ENCODE measurements at regions not wholly inside any gene's neighbourhood (a gene's known extent, or its start where the extent isn't known, plus 50 kb on each side); places are given as distances from the start of the nearest gene placed in this dataset.

DNA sequence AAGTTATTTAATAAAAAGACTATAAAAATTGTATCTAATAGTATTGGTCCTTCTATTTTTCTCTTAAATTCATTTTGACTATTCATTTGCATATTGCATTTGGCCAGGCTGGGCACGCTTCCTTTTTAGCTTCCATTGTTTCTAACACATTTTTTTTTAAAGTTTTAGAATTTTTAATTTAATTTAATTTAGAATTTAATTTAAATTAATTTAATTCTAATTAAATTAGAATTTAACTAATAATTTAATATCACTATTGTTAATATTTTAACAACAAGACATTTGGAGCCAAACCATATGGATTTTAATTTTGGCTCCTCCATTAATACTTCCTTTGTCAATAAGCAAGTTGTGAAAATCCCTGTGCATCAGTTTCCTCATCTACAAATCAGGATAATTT lies 856.9 kb upstream of the SEL1L start:
- no peak for FAIRE-seq
- TF ChIP-seq TAF1 (IDR thresholded peaks at IDR 0.05; ENCODE audit: borderline replicate concordance, low read depth, low read length) (no peak), POLR2A (IDR thresholded peaks at IDR 0.05; ENCODE audit: low read depth, low read length) (no peak), POLR2AphosphoS5 (IDR thresholded peaks at IDR 0.05; ENCODE audit: low read depth, low read length) (no peak)
- DNase-seq (ENCODE audit: insufficient read length): no peak

DNA sequence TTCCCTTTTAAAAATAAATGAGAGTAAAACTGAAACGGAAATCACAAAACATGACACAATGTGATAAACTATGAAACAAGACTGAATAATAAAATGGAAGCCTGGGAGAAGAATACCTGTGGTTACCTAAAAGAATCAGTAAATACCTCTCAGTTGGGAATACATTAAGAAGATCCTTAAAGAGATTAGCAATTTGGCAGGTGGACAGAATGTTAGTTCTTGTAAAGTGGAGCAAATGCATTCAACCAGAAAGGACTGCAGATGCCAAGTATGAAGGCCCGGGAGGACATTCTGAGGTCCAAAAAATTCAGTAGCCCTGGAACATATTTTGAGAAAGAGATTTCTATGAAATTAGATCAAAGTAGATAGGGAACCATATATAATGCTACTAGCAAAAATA lies 861.3 kb upstream of the SEL1L start:
- FAIRE-seq (no peak), DNase-seq (ENCODE audit: insufficient read length) (no peak)
- TF ChIP-seq POLR2A (IDR thresholded peaks at IDR 0.05; ENCODE audit: low read depth, low read length) (no peak), TAF1 (IDR thresholded peaks at IDR 0.05; ENCODE audit: borderline replicate concordance, low read depth, low read length) (no peak), POLR2AphosphoS5 (IDR thresholded peaks at IDR 0.05; ENCODE audit: low read depth, low read length) (no peak)

DNA sequence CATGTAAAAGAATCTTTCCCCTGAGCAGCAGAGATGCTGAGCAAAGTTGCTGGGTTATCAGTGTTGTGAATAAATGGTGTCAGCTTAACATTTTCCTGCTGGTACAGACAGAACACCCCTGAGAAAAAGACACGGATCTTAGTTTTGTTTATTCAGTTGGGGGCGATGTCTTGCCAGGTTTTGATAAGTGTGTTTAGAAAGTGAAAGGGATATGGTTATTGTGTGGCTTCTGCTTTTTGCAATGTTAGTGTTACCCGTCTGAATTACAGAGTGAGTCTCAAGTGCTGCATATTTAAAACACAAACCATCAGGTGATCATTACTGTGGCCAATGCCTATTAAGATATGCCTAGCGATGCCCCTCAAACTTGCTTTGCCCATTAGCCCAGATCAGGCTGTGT lies 864.6 kb upstream of the SEL1L start:
- TF ChIP-seq POLR2A (IDR thresholded peaks at IDR 0.05; ENCODE audit: low read depth, low read length): no peak
- no peak for TF ChIP-seq POLR2AphosphoS5 (IDR thresholded peaks at IDR 0.05; ENCODE audit: low read depth, low read length)
- TF ChIP-seq TAF1 (IDR thresholded peaks at IDR 0.05; ENCODE audit: borderline replicate concordance, low read depth, low read length): no peak
- DNase-seq (ENCODE audit: insufficient read length) (no peak), FAIRE-seq (no peak)

DNA sequence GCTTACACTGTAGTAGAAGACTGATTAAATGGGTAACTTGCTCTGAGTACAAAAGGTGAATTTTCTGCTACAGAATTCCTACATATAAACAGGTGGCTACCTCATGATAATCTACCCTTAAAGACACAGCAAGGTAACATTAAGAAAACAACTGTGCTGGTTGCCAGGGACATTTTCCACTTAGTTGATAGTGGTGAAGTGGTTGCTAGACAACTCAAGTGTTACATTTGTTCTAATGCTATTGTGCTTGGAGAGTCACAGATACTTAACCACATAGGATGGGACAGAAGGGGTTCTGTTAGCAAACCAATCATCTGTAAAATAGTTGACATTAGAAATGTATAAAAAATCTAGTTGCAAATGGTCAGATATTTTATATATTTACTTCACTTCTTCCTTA lies 870.3 kb upstream of the SEL1L start:
- FAIRE-seq: no peak
- TF ChIP-seq TAF1 (IDR thresholded peaks at IDR 0.05; ENCODE audit: borderline replicate concordance, low read depth, low read length): no peak
- no peak for TF ChIP-seq POLR2A (IDR thresholded peaks at IDR 0.05; ENCODE audit: low read depth, low read length)
- no peak for TF ChIP-seq POLR2AphosphoS5 (IDR thresholded peaks at IDR 0.05; ENCODE audit: low read depth, low read length)
- DNase-seq (ENCODE audit: insufficient read length): no peak

DNA sequence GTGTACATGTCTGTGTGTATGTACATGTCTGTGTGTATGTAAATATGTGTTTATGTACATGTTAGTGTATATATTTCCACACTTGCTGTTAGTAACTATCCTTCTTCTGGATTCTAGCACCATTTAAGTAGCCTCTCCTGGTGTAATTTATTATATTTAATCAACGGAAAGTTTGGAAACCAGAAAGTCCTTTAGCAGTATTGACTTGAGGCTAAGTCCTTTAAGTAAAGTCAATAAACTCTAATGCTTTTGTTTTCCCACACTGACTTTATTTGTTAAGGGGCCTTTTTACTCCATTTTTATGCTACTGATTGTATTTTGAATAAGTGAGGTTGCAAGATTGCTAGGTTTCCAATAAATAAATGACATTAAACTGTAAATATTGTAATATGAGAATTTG lies 876.4 kb upstream of the SEL1L start:
- TF ChIP-seq TAF1 (IDR thresholded peaks at IDR 0.05; ENCODE audit: borderline replicate concordance, low read depth, low read length) (no peak), POLR2A (IDR thresholded peaks at IDR 0.05; ENCODE audit: low read depth, low read length) (no peak), POLR2AphosphoS5 (IDR thresholded peaks at IDR 0.05; ENCODE audit: low read depth, low read length) (no peak)
- DNase-seq (ENCODE audit: insufficient read length) (no peak), FAIRE-seq (no peak)

DNA sequence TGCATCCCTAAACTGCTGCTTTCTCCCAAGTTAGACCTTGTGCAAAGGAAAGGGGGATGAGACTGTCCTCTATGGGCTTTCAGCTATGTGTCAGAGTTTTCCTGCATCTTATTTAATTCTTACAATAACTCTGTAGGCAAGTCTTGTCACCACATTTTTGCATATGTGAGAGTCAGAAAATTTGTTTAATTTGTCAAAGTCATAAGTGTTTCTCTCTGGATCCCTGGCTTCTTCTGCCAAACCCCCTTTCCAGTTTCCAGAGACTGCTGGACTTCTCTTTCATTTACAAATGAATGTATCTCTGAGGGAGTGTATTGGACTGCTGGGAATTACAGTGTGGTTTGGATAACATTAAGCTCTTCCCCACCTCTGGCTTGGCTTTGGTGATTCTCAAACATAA lies 877.6 kb upstream of the SEL1L start:
- TF ChIP-seq POLR2AphosphoS5 (IDR thresholded peaks at IDR 0.05; ENCODE audit: low read depth, low read length) (no peak), TAF1 (IDR thresholded peaks at IDR 0.05; ENCODE audit: borderline replicate concordance, low read depth, low read length) (no peak), POLR2A (IDR thresholded peaks at IDR 0.05; ENCODE audit: low read depth, low read length) (no peak)
- DNase-seq (ENCODE audit: insufficient read length) (no peak), FAIRE-seq (no peak)

DNA sequence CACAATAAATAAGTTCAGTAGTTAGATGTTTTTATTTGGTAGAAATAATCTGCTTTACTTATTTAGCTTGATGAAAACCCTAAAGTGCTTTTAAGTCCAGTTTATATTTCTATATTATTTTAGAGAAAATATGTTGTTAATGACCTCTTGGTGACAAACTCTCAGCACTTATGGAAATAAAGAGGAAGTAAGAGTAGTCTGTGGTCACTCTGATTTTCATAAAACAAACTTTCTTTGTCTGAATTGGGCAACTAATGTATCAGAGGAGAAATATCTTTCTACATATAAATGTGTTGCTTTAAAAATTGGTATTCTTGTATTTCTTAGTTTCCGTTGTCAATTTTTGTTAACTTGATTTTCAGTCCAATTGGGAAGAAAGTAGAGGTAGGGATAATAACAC lies 878.9 kb upstream of the SEL1L start:
- FAIRE-seq: no peak

DNA sequence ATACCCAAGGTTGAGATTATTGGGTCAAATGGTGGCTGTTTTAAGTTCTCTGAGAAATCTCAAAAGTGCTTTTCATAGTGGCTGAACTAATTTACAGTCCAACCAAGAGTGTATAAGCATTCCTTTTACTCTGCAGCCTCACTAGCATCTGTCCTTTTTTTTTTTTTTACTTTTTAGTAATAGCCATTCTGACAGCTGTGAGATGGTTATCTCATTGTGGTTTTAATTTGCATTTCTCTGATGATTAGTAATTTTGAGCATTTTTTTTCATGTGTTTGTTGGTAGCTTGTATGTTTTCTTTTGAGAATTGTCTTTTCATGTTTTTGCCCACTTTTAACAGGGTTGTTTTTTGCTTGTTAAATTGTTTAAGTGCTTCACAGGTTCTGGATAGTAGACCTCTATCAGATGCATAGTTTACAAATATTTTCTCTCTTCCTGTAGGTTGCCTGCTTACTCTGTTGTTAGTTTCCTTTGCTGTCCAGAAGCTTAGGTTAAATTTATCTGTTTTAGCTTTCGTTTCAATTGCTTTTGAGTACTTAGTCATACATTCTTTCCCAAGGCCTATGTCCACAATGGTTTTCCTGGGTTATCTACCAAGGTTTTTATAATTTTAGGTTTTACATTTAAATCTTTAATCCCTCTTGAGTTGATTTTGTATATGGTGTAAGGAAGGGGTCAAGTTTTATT lies 881.3 kb upstream of the SEL1L start:
- FAIRE-seq: no peak
- TF ChIP-seq POLR2A (IDR thresholded peaks at IDR 0.05; ENCODE audit: low read depth, low read length) (no peak), POLR2AphosphoS5 (IDR thresholded peaks at IDR 0.05; ENCODE audit: low read depth, low read length) (no peak), TAF1 (IDR thresholded peaks at IDR 0.05; ENCODE audit: borderline replicate concordance, low read depth, low read length) (no peak)
- DNase-seq (ENCODE audit: insufficient read length): no peak

More for the DNA sequence above, 878.9 kb upstream of the SEL1L start:
- no peak for TF ChIP-seq TAF1 (IDR thresholded peaks at IDR 0.05; ENCODE audit: borderline replicate concordance, low read depth, low read length)
- no peak for TF ChIP-seq POLR2AphosphoS5 (IDR thresholded peaks at IDR 0.05; ENCODE audit: low read depth, low read length)
- no peak for TF ChIP-seq POLR2A (IDR thresholded peaks at IDR 0.05; ENCODE audit: low read depth, low read length)
- no peak for DNase-seq (ENCODE audit: insufficient read length)

DNA sequence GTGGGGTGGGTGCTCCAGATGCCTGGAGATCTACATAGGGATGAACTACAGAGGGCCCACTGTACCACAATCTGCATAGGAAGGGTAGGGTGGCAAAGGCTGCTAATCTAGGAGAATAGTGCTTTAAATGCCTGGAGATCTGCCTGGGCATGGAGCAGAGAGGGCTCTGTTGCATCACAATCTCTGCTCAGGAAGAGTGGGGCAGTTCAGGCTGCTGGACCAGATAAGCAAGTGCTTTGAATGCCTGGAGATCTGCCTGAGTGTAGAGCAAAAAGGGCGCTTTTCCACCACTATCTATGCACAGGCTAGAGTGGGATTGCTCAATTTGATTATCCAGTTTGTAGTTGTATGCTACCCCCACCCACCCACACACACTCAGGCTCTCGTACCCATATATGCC lies 886.3 kb upstream of the SEL1L start:
- DNase-seq (ENCODE audit: insufficient read length) (no peak), FAIRE-seq (no peak)
- no peak for TF ChIP-seq TAF1 (IDR thresholded peaks at IDR 0.05; ENCODE audit: borderline replicate concordance, low read depth, low read length)
- TF ChIP-seq POLR2A (IDR thresholded peaks at IDR 0.05; ENCODE audit: low read depth, low read length): no peak
- no peak for TF ChIP-seq POLR2AphosphoS5 (IDR thresholded peaks at IDR 0.05; ENCODE audit: low read depth, low read length)

DNA sequence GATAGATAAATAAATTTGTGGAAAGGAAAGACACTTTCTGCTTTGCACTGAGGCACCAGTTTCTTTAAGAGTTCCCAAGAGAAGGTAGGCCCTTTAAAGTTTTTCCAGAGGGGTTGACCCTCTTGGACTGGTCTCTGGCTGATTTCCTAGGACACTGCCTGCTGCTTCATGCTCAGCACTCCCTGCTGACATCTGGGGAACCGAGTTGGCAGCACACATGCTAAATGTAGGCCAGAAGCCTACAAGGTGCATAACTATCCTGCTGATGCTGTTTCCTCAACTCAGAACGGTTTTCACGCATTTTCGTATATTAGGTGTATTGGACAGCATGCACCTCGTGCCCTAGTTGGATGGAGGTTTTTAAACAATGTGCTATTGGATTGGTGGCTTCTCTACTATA lies 887.2 kb upstream of the SEL1L start:
- DNase-seq (ENCODE audit: insufficient read length) (no peak), FAIRE-seq (no peak)
- TF ChIP-seq TAF1 (IDR thresholded peaks at IDR 0.05; ENCODE audit: borderline replicate concordance, low read depth, low read length) (no peak), POLR2A (IDR thresholded peaks at IDR 0.05; ENCODE audit: low read depth, low read length) (no peak), POLR2AphosphoS5 (IDR thresholded peaks at IDR 0.05; ENCODE audit: low read depth, low read length) (no peak)

DNA sequence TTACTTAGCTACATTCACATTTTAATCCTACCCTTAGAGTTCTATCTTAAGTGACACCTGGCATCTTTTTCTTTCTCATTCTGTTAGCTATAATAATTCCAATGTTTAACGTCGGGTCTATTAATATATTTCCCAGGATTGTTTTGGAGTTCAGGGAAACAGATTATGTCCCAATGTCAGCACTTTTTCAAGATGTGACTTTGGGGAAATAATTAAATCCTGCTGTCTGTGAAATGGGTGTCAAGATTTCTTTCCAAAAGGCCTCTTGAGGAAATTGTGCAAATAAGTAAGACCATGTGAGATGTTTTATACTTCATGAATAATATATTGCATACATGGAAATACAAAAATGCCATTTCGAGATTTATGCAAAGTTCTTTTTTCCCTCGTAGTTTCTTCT lies 887.6 kb upstream of the SEL1L start:
- no peak for DNase-seq (ENCODE audit: insufficient read length)
- no peak for FAIRE-seq
- TF ChIP-seq POLR2A (IDR thresholded peaks at IDR 0.05; ENCODE audit: low read depth, low read length) (no peak), POLR2AphosphoS5 (IDR thresholded peaks at IDR 0.05; ENCODE audit: low read depth, low read length) (no peak), TAF1 (IDR thresholded peaks at IDR 0.05; ENCODE audit: borderline replicate concordance, low read depth, low read length) (no peak)

DNA sequence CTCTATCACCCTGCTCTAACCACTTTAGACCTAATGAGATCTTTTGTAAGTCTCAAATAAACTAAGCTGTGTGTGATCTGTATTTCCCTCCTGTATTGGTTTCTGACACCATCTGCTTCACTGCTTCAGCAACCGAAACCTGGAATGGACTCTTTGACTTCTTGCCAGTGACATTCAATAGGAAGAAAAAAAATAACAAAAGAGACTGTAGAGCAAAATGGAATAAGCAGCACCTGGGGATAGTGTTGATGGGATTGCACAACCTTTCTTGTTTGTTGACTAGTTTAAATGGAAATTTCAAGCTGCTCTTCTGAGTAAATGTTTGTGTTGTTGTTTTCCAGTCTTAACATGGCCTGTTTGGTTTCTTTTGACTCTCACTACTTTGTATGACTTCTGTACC lies 888.6 kb upstream of the SEL1L start:
- DNase-seq (ENCODE audit: insufficient read length) (no peak), FAIRE-seq (no peak)

More for the DNA sequence above, 888.6 kb upstream of the SEL1L start:
- TF ChIP-seq POLR2AphosphoS5 (IDR thresholded peaks at IDR 0.05; ENCODE audit: low read depth, low read length) (no peak), POLR2A (IDR thresholded peaks at IDR 0.05; ENCODE audit: low read depth, low read length) (no peak), TAF1 (IDR thresholded peaks at IDR 0.05; ENCODE audit: borderline replicate concordance, low read depth, low read length) (no peak)
